NCI-H2081 treated with DMSO at 0.1 percent for 48 hours (cell line): ENCODE measurements at regions not wholly inside any gene's neighbourhood (a gene's known extent, or its start where the extent isn't known, plus 50 kb on each side); places are given as distances from the start of the nearest gene placed in this dataset.

Source experiments
- DNase-seq: peaks from one replicate; lab custom pipeline; 2025; lab: John Stamatoyannopoulos, UW

DNA sequence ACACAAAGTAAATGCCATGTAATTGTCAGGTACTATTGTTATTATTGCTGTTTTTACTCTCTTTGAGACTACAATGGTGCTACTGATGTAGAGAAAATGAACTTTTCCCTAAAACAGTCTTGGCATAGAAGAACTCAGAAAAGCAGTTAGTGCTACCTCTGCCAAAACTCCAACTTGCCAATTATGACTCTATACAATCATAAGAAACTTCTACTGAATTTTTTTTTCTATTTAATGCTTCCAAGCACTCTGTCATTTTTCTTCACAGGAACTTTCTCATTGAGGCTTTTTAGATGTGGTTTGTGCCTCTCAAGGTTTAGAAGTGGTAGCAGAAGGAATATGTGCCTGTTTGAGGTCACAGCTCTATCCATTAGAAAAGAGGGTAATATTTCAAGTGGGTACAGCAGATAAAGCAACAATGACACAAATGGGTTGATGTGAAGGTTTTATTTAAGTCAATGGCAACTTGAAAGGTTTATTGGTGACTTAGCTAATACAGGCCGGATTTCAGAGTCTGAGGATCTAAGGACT lies 64.0 kb upstream of the FERD3L start:
- DNase-seq = no peak

DNA sequence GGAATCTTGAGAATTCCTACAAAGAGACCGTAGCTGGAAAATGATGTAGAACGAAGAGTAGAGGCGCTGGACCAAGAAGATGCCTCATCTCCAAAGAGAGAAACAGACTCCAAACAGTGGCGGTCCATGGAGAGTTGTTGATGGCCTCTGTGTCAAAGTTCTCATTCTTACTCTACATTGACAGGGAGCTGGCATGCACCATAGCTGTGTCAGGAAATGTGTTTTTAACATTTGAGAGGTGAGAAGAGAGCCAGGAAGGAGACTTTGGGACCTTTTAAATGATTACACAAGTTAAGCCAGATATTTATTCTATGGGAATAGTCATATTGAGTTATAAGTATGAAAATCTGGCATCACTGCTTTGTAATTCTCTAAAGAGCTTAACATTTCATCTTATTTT lies 61.5 kb upstream of the FERD3L start:
- DNase-seq = no peak

DNA sequence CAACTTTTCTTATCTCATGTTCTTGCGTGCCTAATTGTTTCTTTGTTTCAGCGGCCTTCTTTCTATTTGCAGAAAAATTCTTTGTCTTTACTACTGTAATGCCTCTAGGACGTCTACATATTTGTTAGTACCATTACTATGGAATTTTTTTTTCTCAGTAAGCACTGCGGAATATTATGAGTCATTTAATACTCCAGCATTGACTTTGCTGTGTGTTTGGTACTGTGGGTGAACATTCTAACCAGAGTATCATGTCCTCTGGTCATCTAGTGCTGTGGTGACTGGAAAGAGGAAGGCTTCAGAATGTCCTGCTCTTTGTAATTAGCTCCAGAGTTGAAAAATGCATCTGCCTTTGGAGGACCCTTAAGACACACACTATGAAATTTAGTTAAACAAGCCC lies 58.5 kb upstream of the FERD3L start:
- DNase-seq = no peak

DNA sequence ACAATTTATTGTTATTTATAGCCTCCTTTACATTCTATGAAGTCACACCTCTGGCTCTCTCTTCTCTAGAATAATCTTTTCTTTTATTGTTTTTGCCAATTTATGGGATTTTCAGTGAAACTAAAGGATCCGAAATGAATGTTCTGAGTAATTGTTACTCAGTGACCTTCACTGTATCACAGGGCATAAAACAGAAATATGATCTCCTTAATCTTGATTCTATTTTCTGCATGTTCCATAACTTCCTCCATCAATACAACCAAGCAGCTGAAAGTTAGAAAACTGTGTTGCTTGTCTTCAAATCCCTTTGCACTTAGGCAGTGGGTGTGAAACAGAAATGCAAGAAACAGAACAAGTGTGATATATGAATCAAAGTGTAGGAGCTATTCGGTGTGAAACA lies 57.4 kb upstream of the FERD3L start:
- DNase-seq = no peak
